ENCODE measurements at regions not wholly inside any gene's neighbourhood (a gene's known extent, or its start where the extent isn't known, plus 50 kb on each side); places are given as distances from the start of the nearest gene placed in this dataset.
A peak's percentile ranks its signal among the peaks of the same experiment; 100 is the strongest.

DNA sequence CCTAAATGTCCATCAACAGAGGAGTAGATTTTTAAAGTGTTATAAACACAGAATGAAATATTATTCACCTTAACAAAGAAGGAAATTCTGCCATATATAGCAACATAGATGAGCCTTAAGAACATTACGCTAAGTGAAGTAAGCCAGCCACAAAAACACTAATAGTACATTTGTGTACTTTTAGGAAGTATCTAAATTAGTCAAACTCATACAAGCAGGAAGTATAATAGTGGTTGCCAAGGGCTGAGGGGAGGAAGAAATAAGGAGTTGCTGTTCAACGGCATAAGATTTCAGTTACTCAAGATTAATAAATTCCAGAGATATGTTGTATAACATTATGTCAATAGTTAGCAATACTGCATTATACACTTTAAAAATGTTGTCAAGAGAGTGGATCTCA lies 181.7 kb upstream of the ZC3H12C start:
- CTCF ChIA-PET: interaction anchor here (0.7 kb wide), 2 partner anchors 28 to 1453 kb away, joined by 3 to 5 read pairs; no protein-coding TSS in a partner anchor
- Mint-ChIP-seq H3K27me3 (ENCODE audit: insufficient read depth, unreplicated experiment) (no peaks in the 10 kb centered on the region), H3K9me3 (ENCODE audit: unreplicated experiment) (no peaks in the 10 kb centered on the region), H3K4me3 (ENCODE audit: unreplicated experiment) (no peak overlapping the region), H3K27ac (ENCODE audit: low read depth, unreplicated experiment) (no peak overlapping the region), H3K36me3 (ENCODE audit: insufficient read depth, unreplicated experiment) (no peaks in the 10 kb centered on the region), H3K4me1 (ENCODE audit: insufficient read depth, unreplicated experiment) (peaks cover 8% of the 10 kb centered on the region)
- POLR2A ChIA-PET: interaction anchor here (0.7 kb wide), 1 partner anchor 354 kb away, joined by 3 read pairs; no protein-coding TSS in a partner anchor
- intact Hi-C loops (cut with micrococcal nuclease): no loop called here
- no peak for DNase-seq (ENCODE audit: unreplicated experiment)
- no peak for TF ChIP-seq CTCF (IDR thresholded peaks at IDR 0.05; ENCODE audit: unreplicated experiment)
- BruUV-seq (replicated peaks): no TSS peak

- ChIA-PET CTCF (interaction anchor here (0.6 to 1.1 kb wide), 5 partner anchors 16 to 1217 kb away, joined by 3 to 4 read pairs (median 3); no protein-coding TSS in a partner anchor), POLR2A (interaction anchor here (0.6 to 2.0 kb wide), 2 partner anchors 27 to 1244 kb away, joined by 5 to 9 read pairs; no protein-coding TSS in a partner anchor)
- H3K4me3 Mint-ChIP-seq (ENCODE audit: unreplicated experiment): no peak overlapping the region
- no TSS peak for BruUV-seq (replicated peaks)
- H3K4me1 Mint-ChIP-seq (ENCODE audit: insufficient read depth, unreplicated experiment): peaks cover 8% of the 10 kb centered on the region
- H3K27me3 Mint-ChIP-seq (ENCODE audit: insufficient read depth, unreplicated experiment): no peaks in the 10 kb centered on the region
- no peak for TF ChIP-seq CTCF (IDR thresholded peaks at IDR 0.05; ENCODE audit: unreplicated experiment)
- H3K36me3 Mint-ChIP-seq (ENCODE audit: insufficient read depth, unreplicated experiment): no peaks in the 10 kb centered on the region
- intact Hi-C loops (cut with micrococcal nuclease): no loop called here
- no peak overlapping the region for H3K27ac Mint-ChIP-seq (ENCODE audit: low read depth, unreplicated experiment)
- no peaks in the 10 kb centered on the region for H3K9me3 Mint-ChIP-seq (ENCODE audit: unreplicated experiment)
- no peak for DNase-seq (ENCODE audit: unreplicated experiment)
Measured at GRCh38 chr11:109914038-109914437, 179.2 kb upstream of the ZC3H12C start.

DNA sequence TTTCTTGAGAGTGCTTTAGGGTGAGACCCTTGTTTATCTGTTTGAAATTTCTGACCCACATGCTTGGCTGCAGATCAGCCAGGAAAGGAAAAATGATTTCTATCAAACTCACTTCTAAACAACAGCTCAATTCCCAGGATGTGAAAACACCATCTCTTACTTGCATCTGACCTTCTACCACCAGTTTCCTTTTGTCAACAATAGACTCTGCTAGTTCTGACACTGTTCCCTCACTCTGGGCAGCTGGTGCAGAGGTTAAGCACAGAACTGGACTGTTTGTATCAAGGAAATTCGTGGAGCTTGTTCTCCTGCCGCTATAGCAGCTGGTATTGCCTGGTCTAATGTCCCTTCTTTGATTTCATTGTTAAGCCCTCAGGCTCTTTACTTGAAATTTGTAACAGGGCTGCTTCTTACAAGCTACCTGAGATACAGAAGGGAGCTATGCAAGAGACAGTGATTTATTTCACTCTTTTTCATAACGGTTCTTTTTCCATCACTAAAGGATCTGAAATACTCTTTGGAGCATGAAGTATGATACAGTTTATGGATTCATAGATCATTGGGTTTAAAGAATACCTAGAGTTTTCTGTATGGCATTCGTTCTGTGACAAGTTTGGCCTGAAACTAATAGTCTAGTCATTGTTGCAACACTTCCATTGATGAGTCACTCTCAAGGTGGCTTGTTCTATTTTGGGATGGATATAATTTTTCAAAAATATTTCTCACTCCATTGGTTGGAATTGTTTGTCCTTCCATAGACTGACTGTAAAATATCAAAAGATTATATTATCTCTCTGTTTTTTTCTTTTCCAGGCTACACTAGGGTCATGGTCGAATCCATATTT lies 178.2 kb upstream of the ZC3H12C start:
- Mint-ChIP-seq H3K27ac (ENCODE audit: low read depth, unreplicated experiment) (no peak overlapping the region), H3K4me1 (ENCODE audit: insufficient read depth, unreplicated experiment) (peaks cover 8% of the 10 kb centered on the region), H3K36me3 (ENCODE audit: insufficient read depth, unreplicated experiment) (no peaks in the 10 kb centered on the region), H3K27me3 (ENCODE audit: insufficient read depth, unreplicated experiment) (no peaks in the 10 kb centered on the region), H3K4me3 (ENCODE audit: unreplicated experiment) (no peak overlapping the region), H3K9me3 (ENCODE audit: unreplicated experiment) (no peaks in the 10 kb centered on the region)
- no TSS peak for BruUV-seq (replicated peaks)
- DNase-seq (ENCODE audit: unreplicated experiment): peak; percentile 75
- TF ChIP-seq CTCF (IDR thresholded peaks at IDR 0.05; ENCODE audit: unreplicated experiment): no peak
- POLR2A ChIA-PET: interaction anchor here (0.6 to 2.0 kb wide), 2 partner anchors 26 to 178 kb away, joined by 3 to 9 read pairs; partner anchors contain the start of gene ZC3H12C
- intact Hi-C loops (cut with micrococcal nuclease): no loop called here
- CTCF ChIA-PET: interaction anchor here (1.0 to 1.1 kb wide), 2 partner anchors 32 to 1218 kb away, joined by 3 to 4 read pairs; no protein-coding TSS in a partner anchor

DNA sequence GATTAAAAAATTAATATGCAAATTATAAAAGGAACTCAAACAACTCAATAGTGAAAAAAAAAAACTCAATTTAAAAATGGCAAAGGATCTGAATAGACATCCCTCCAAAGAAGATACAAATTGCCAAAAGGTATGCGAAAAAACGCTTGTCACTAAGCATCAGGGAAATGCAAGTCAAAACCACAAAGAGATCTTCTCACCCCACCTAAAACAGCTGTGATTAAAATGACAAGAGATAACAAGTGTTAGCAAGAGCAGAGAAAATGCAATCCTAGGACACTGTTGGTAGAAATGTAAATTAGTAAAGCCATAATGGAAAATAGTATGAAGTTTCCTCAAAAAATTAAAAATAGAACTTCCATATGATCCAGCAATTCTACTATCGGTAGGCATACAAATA lies 166.3 kb upstream of the ZC3H12C start:
- Mint-ChIP-seq H3K4me3 (ENCODE audit: unreplicated experiment) (no peak overlapping the region), H3K27me3 (ENCODE audit: insufficient read depth, unreplicated experiment) (no peaks in the 10 kb centered on the region), H3K4me1 (ENCODE audit: insufficient read depth, unreplicated experiment) (no peaks in the 10 kb centered on the region), H3K36me3 (ENCODE audit: insufficient read depth, unreplicated experiment) (no peaks in the 10 kb centered on the region), H3K27ac (ENCODE audit: low read depth, unreplicated experiment) (no peak overlapping the region), H3K9me3 (ENCODE audit: unreplicated experiment) (peaks cover 7% of the 10 kb centered on the region)
- BruUV-seq (replicated peaks): no TSS peak
- CTCF ChIA-PET: no interaction called here
- TF ChIP-seq CTCF (IDR thresholded peaks at IDR 0.05; ENCODE audit: unreplicated experiment): no peak
- intact Hi-C loops (cut with micrococcal nuclease): no loop called here
- DNase-seq (ENCODE audit: unreplicated experiment): no peak
- POLR2A ChIA-PET: no interaction called here
